H1 (cell line): ENCODE measurements at regions not wholly inside any gene's neighbourhood (a gene's known extent, or its start where the extent isn't known, plus 50 kb on each side); places are given as distances from the start of the nearest gene placed in this dataset.

Source experiments
- CTCF ChIA-PET: fragments of 300-600 bp; sonication (Branson Sonifier 250); formaldehyde crosslinking; loops from one replicate; lab custom pipeline; 2021; ENCODE audit not compliant: partially characterized antibody; lab: Charles Lee
- POLR2A ChIA-PET: fragments of 300-600 bp; sonication (Branson Sonifier 250); formaldehyde crosslinking; loops from one replicate; lab custom pipeline; 2021; ENCODE audit warnings: inconsistent platforms; ENCODE audit not compliant: partially characterized antibody; lab: Charles Lee
- DNase-seq, 2 experiments: peaks; one replicate each; pipeline versions ENCODE4 v3.0.0 to v3.0.0-alpha.2; 2010 to 2022; ENCODE audit warnings: low spot score in 2 of 2, low read depth in 1 of 2, mixed read lengths in 1 of 2
- FAIRE-seq: peaks from 2 replicates; lab custom pipeline; 2011; peaks lifted over from hg19 to GRCh38; lab: Jason Lieb, UNC
- H2AFZ ChIP-seq: 2 replicates; pipeline ENCODE4 v1.8.1; 2012; ENCODE audit warnings: low read length, inconsistent platforms
- H2AK5ac ChIP-seq: 2 replicates; pipeline ENCODE4 v1.6.1; 2013; ENCODE audit warnings: low read depth, low read length
- H2BK120ac ChIP-seq: replicated peaks from 2 replicates; pipeline ENCODE3; 2013; ENCODE audit warnings: low read depth, low read length, inconsistent platforms
- H2BK12ac ChIP-seq: 2 replicates; pipeline ENCODE4 v1.6.1; 2013; ENCODE audit warnings: low read depth, low read length
- H2BK15ac ChIP-seq: 2 replicates; pipeline ENCODE4 v1.6.1; 2013; ENCODE audit warnings: low read length
- H2BK20ac ChIP-seq: 2 replicates; pipeline ENCODE4 v1.6.1; 2013; ENCODE audit warnings: low read length
- H2BK5ac ChIP-seq: 2 replicates; pipeline ENCODE4 v1.6.1; 2013; ENCODE audit warnings: low read depth, low read length
- H3K14ac ChIP-seq: 2 replicates; pipeline ENCODE4 v1.6.1; 2013; ENCODE audit warnings: inconsistent platforms; ENCODE audit not compliant: insufficient read length
- H3K18ac ChIP-seq: 2 replicates; pipeline ENCODE4 v1.6.1; 2013; ENCODE audit warnings: low read length; ENCODE audit errors: extremely low read depth
- H3K23ac ChIP-seq: 2 replicates; pipeline ENCODE4 v1.6.1; 2013; ENCODE audit warnings: inconsistent platforms; ENCODE audit not compliant: insufficient read length
- H3K23me2 ChIP-seq: 2 replicates; pipeline ENCODE4 v1.6.1; 2013; ENCODE audit warnings: low read depth, low read length
- H3K27ac ChIP-seq: 2 replicates; pipeline ENCODE4 v1.6.1; 2011; ENCODE audit warnings: low read depth, low read length, inconsistent platforms
- H3K27me3 ChIP-seq, 4 experiments: replicated peaks in 1 of 4; 1 replicate in 1 of 4; 2 replicates in 3 of 4; pipeline versions ENCODE4 v1.6.1 to v1.8.1; 2011 to 2013; ENCODE audit warnings: low read length in 3 of 4, mild to moderate bottlenecking in 3 of 4, inconsistent platforms in 2 of 4, mixed read lengths in 2 of 4, moderate library complexity in 1 of 4; ENCODE audit not compliant: control insufficient read depth in 3 of 4, insufficient read depth in 3 of 4; ENCODE audit errors: extremely low read depth in 1 of 4
- H3K36me3 ChIP-seq, 4 experiments: 2 replicates each; pipeline versions ENCODE4 v1.6.1 to v1.8.1; 2011 to 2013; ENCODE audit warnings: mild to moderate bottlenecking in 4 of 4, low read length in 3 of 4, moderate library complexity in 2 of 4, control low read depth in 1 of 4, inconsistent platforms in 1 of 4; ENCODE audit not compliant: insufficient read depth in 4 of 4, control insufficient read depth in 2 of 4
- H3K4ac ChIP-seq: replicated peaks from 2 replicates; pipeline ENCODE3; 2013; ENCODE audit warnings: low read length, low read depth, mixed read lengths, inconsistent platforms; ENCODE audit not compliant: insufficient read length
- H3K4me1 ChIP-seq, 4 experiments: replicated peaks in 1 of 4; 1 replicate in 1 of 4; 2 replicates in 3 of 4; pipeline versions ENCODE4 v1.6.1 to v1.8.1; 2011 to 2013; ENCODE audit warnings: low read length in 3 of 4, inconsistent platforms in 2 of 4, mixed read lengths in 1 of 4; ENCODE audit not compliant: insufficient read depth in 4 of 4, control insufficient read depth in 3 of 4
- H3K4me2 ChIP-seq, 2 experiments: 2 replicates each; pipeline versions ENCODE4 v1.6.1 to v1.8.1; 2011 to 2013; ENCODE audit warnings: low read depth in 2 of 2, low read length in 2 of 2, control low read depth in 1 of 2, inconsistent platforms in 1 of 2, mild to moderate bottlenecking in 1 of 2; ENCODE audit not compliant: insufficient read depth in 1 of 2
- H3K4me3 ChIP-seq, 4 experiments: fragments of 200-600, 300-600 bp in 1 of 4; sonication (generic), shearing (Covaris generic), sonication (Bioruptor Twin) in 1 of 4; 2 replicates each; pipeline versions ENCODE4 v1.5.1 to v1.8.1; 2011 to 2016; ENCODE audit warnings: low read length in 4 of 4, low read depth in 3 of 4, control low read depth in 2 of 4, inconsistent platforms in 2 of 4, mild to moderate bottlenecking in 2 of 4, mixed read lengths in 1 of 4, moderate library complexity in 1 of 4; ENCODE audit not compliant: insufficient read depth in 2 of 4; ENCODE audit errors: extremely low read depth in 1 of 4
- H3K56ac ChIP-seq: replicated peaks from 2 replicates; pipeline ENCODE3; 2013; ENCODE audit warnings: low read depth, mild to moderate bottlenecking, mixed read lengths, low read length, inconsistent platforms; ENCODE audit not compliant: insufficient read length
- H3K79me1 ChIP-seq: 2 replicates; pipeline ENCODE4 v1.6.1; 2013; ENCODE audit warnings: low read depth, low read length, control low read depth
- H3K79me2 ChIP-seq, 2 experiments: 2 replicates each; pipeline versions ENCODE4 v1.6.1 to v1.8.1; 2012 to 2013; ENCODE audit warnings: low read length in 2 of 2, mild to moderate bottlenecking in 2 of 2, inconsistent platforms in 1 of 2; ENCODE audit not compliant: insufficient read depth in 2 of 2, control insufficient read depth in 1 of 2
- H3K9ac ChIP-seq, 4 experiments: replicated peaks in 1 of 4; 1 replicate in 1 of 4; 2 replicates in 3 of 4; pipeline versions ENCODE4 v1.6.1 to v1.8.1; 2011 to 2013; ENCODE audit warnings: low read depth in 3 of 4, low read length in 3 of 4, control low read depth in 2 of 4, mild to moderate bottlenecking in 2 of 4, moderate library complexity in 2 of 4, inconsistent platforms in 1 of 4; ENCODE audit errors: extremely low read depth in 1 of 4
- H3K9me3 ChIP-seq, 2 experiments: 2 replicates each; pipeline versions ENCODE4 v1.6.1 to v1.8.1; 2012 to 2013; ENCODE audit warnings: mild to moderate bottlenecking in 2 of 2, moderate library complexity in 2 of 2, control low read depth in 1 of 2, inconsistent platforms in 1 of 2, low read depth in 1 of 2, low read length in 1 of 2, mixed read lengths in 1 of 2; ENCODE audit not compliant: insufficient read depth in 2 of 2
- H4K20me1 ChIP-seq, 2 experiments: replicated peaks in 1 of 2; 2 replicates each; pipeline versions ENCODE3 to v1.8.1; 2011 to 2013; ENCODE audit warnings: inconsistent platforms in 2 of 2, low read length in 2 of 2, mild to moderate bottlenecking in 1 of 2; ENCODE audit not compliant: insufficient read depth in 2 of 2, control insufficient read depth in 1 of 2
- H4K5ac ChIP-seq: 2 replicates; pipeline ENCODE4 v1.6.1; 2013; ENCODE audit warnings: low read length, low read depth, mixed read lengths, inconsistent platforms; ENCODE audit not compliant: insufficient read length
- H4K8ac ChIP-seq: 2 replicates; pipeline ENCODE4 v1.8.0; 2013; ENCODE audit warnings: mild to moderate bottlenecking, moderate library complexity, low read length, inconsistent platforms; ENCODE audit not compliant: insufficient read depth; ENCODE audit errors: extremely low read depth
- H4K91ac ChIP-seq: replicated peaks from 2 replicates; pipeline ENCODE3; 2013; ENCODE audit warnings: low read length, mixed read lengths, inconsistent platforms; ENCODE audit not compliant: insufficient read length
- CTBP2 ChIP-seq: IDR thresholded peaks from 2 replicates; pipeline ENCODE4 v1.7.0; 2011; ENCODE audit warnings: borderline replicate concordance, mild to moderate bottlenecking, moderate library complexity, mixed read lengths, low read length; ENCODE audit not compliant: insufficient read depth, insufficient read length
- GTF2F1 ChIP-seq: IDR thresholded peaks from 2 replicates; pipeline ENCODE4 v1.6.1; 2012; ENCODE audit warnings: low read depth, low read length, improper control_type of control experiment, borderline replicate concordance
- HDAC6 ChIP-seq: IDR thresholded peaks from one replicate; pipeline ENCODE4 v1.7.1; 2012; ENCODE audit warnings: low read depth, mild to moderate bottlenecking, inconsistent platforms, low read length, moderate library complexity
- JUND ChIP-seq: IDR thresholded peaks from 2 replicates; pipeline ENCODE4 v1.6.1; 2011; ENCODE audit warnings: mild to moderate bottlenecking, improper control_type of control experiment, low read length
- KDM4A ChIP-seq: IDR thresholded peaks from one replicate; pipeline ENCODE4 v1.7.1; 2012; ENCODE audit warnings: low read depth, mild to moderate bottlenecking, moderate library complexity, low read length, inconsistent platforms; ENCODE audit not compliant: severe bottlenecking
- NANOG ChIP-seq: IDR thresholded peaks from 2 replicates; pipeline ENCODE4 v1.6.1; 2011; ENCODE audit warnings: low read length, low read depth, mild to moderate bottlenecking, inconsistent platforms; ENCODE audit not compliant: insufficient read depth, poor library complexity, severe bottlenecking
- POLR2AphosphoS5 ChIP-seq: IDR thresholded peaks from 2 replicates; pipeline ENCODE4 v1.6.1; 2011; ENCODE audit warnings: low read depth, low read length
- SAP30 ChIP-seq: fragments of 300-600 bp; sonication (generic); IDR thresholded peaks from 2 replicates; pipeline ENCODE4 v1.7.1; 2012; ENCODE audit warnings: low read length, moderate library complexity, mild to moderate bottlenecking, inconsistent platforms; ENCODE audit not compliant: insufficient read depth, insufficient replicate concordance
- SIRT6 ChIP-seq: IDR thresholded peaks from one replicate; pipeline ENCODE4 v1.7.1; 2012; ENCODE audit warnings: low read length, inconsistent platforms
- SP1 ChIP-seq: IDR thresholded peaks from 2 replicates; pipeline ENCODE4 v1.6.1; 2011; ENCODE audit warnings: low read depth, low read length
- SRF ChIP-seq: IDR thresholded peaks from 2 replicates; pipeline ENCODE4 v1.6.1; 2011; ENCODE audit warnings: mild to moderate bottlenecking, low read depth, low read length, moderate library complexity
- TAF7 ChIP-seq: optimal IDR thresholded peaks from 2 replicates; pipeline ENCODE3; 2011; ENCODE audit warnings: low read depth, mild to moderate bottlenecking, inconsistent platforms, low read length, moderate library complexity, borderline replicate concordance
- WGBS, 2 experiments: shearing (Covaris generic) in 1 of 2; methylation state at CpG; one replicate each; pipeline versions ENCODE4 v1.1.6 to v1.1.7; 2013 to 2015; ENCODE audit warnings: low lambda C conversion rate in 2 of 2, mixed read lengths in 2 of 2, inconsistent platforms in 1 of 2, low coverage in 1 of 2, missing lambda C conversion rate in 1 of 2; ENCODE audit not compliant: insufficient replicate concordance in 2 of 2, insufficient coverage in 1 of 2, insufficient read length in 1 of 2; ENCODE audit errors: extremely low coverage in 1 of 2, missing lambda C conversion rate in 1 of 2; 5-methylcytosine and 5-hydroxymethylcytosine counted together

DNA sequence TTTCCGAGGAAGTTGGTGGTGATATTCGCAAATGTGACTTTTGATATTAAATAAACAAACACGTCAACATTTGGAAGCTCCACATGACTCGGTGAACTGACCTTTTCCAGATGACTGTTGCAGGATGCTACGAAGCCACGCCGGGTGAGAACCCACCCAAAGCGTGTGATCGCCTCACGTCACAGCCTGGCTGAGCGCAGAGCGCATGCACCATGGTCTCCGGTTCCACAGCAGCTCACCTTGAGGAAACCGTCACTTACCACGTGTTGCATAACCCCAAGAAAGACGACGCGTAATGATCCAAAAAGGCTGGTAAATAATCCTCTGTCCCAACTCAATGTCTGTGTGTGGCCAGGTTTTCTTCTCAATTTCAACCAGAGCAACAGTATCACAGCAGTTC is 64.5 kb upstream of the CTDP1 start:
- H3K9ac ChIP-seq = no peak overlapping the region
- H3K79me2 ChIP-seq = no peaks in the 10 kb centered on the region
- H3K27me3 ChIP-seq = no peaks in the 10 kb centered on the region
- H2BK120ac ChIP-seq = no peak overlapping the region
- no peak for TF ChIP-seq JUND
- TF ChIP-seq CTBP2 = no peak
- TF ChIP-seq SP1 = no peak
- no peak for TF ChIP-seq SAP30
- TF ChIP-seq HDAC6 = no peak
- no peak for TF ChIP-seq TAF7
- no peak for TF ChIP-seq NANOG
- no peak for TF ChIP-seq KDM4A
- no peak for TF ChIP-seq SIRT6
- no peak for TF ChIP-seq GTF2F1
- TF ChIP-seq POLR2AphosphoS5 = no peak
- no peak for TF ChIP-seq SRF
- POLR2A ChIA-PET = interaction anchor here (0.6 kb wide), 1 partner anchor 505 kb away, joined by 3 read pairs; no protein-coding TSS in a partner anchor
- no peak overlapping the region for H3K23ac ChIP-seq
- H3K4ac ChIP-seq = no peak overlapping the region
- H2AFZ ChIP-seq = no peak overlapping the region
- H4K8ac ChIP-seq = no peak overlapping the region
- no peaks in the 10 kb centered on the region for H4K20me1 ChIP-seq
- no peaks in the 10 kb centered on the region; the same call in 1 of the 2 replicates for H3K79me1 ChIP-seq
- H2AK5ac ChIP-seq = no peak overlapping the region
- H3K14ac ChIP-seq = no peak overlapping the region
- no peak overlapping the region for H2BK5ac ChIP-seq
- no peak overlapping the region for H3K18ac ChIP-seq
- peaks cover 0 to 14% (median 0%) of the 10 kb centered on the region in 4 experiments; a peak in 3 of 7 replicates for H3K4me1 ChIP-seq
- H3K23me2 ChIP-seq = no peaks in the 10 kb centered on the region; the same call in 1 of the 2 replicates
- H3K9me3 ChIP-seq = peaks cover 0 to 5% of the 10 kb centered on the region in 2 experiments; a peak in 1 of 4 replicates
- no peak overlapping the region for H4K91ac ChIP-seq
- H3K4me3 ChIP-seq = no peak overlapping the region
- no peak for FAIRE-seq
- CTCF ChIA-PET = interaction anchor here (1.2 to 1.7 kb wide), 5 partner anchors 10 to 236 kb away, joined by 3 to 5 read pairs (median 3); no protein-coding TSS in a partner anchor
- H2BK12ac ChIP-seq = peak overlapping the region; percentile 19; the same call in 1 of the 2 replicates
- peak in 1 of 2 experiments; percentile 43 for DNase-seq
- no peak overlapping the region for H4K5ac ChIP-seq
- no peak overlapping the region for H3K56ac ChIP-seq
- no peak overlapping the region for H3K27ac ChIP-seq
- no peak overlapping the region for H2BK15ac ChIP-seq
- H3K36me3 ChIP-seq = no peaks in the 10 kb centered on the region
- no peak overlapping the region for H3K4me2 ChIP-seq
- 92% methylated on average over 18 of the region's 18 CpGs; no CpG with 5 or more reads in 1 of the 2 experiments for WGBS, 2 experiments
- no peak overlapping the region for H2BK20ac ChIP-seq
